ENCODE measurements at regions not wholly inside any gene's neighbourhood (a gene's known extent, or its start where the extent isn't known, plus 50 kb on each side); places are given as distances from the start of the nearest gene placed in this dataset.

GRCh38 chr4:10750714-10751113, 66.1 kb upstream of the CLNK start:
- TF ChIP-seq EZH2phosphoT487 (IDR thresholded peaks at IDR 0.05; ENCODE audit: borderline replicate concordance, low read depth) (no peak), MAX (IDR thresholded peaks at IDR 0.05; ENCODE audit: low read depth) (no peak), MXI1 (IDR thresholded peaks at IDR 0.05; ENCODE audit: low read depth, low read length) (no peak), CTCF (IDR thresholded peaks at IDR 0.05) (no peak), RAD21 (IDR thresholded peaks at IDR 0.05; ENCODE audit: low read length) (no peak), FOXJ3 (CRISPR knock-in tag; IDR thresholded peaks at IDR 0.05) (no peak), EP300 (IDR thresholded peaks at IDR 0.05; ENCODE audit: borderline replicate concordance in 1 of 2, low read depth in 1 of 2, low read length in 1 of 2) (no peak), GATA2 (CRISPR knock-in tag; IDR thresholded peaks at IDR 0.05) (no peak), ZBTB33 (IDR thresholded peaks at IDR 0.05; ENCODE audit: borderline replicate concordance, low read depth) (no peak), PBX3 (IDR thresholded peaks at IDR 0.05) (no peak), SIN3A (IDR thresholded peaks at IDR 0.05; ENCODE audit: borderline replicate concordance, low read depth, low read length) (no peak), TAF1 (IDR thresholded peaks at IDR 0.05; ENCODE audit: borderline replicate concordance, low read depth, low read length) (no peak), POLR2AphosphoS5 (IDR thresholded peaks at IDR 0.05; ENCODE audit: low read depth, low read length) (no peak)

All from SK-N-SH (cell line).